ENCODE measurements at regions not wholly inside any gene's neighbourhood (a gene's known extent, or its start where the extent isn't known, plus 50 kb on each side); places are given as distances from the start of the nearest gene placed in this dataset.

DNA sequence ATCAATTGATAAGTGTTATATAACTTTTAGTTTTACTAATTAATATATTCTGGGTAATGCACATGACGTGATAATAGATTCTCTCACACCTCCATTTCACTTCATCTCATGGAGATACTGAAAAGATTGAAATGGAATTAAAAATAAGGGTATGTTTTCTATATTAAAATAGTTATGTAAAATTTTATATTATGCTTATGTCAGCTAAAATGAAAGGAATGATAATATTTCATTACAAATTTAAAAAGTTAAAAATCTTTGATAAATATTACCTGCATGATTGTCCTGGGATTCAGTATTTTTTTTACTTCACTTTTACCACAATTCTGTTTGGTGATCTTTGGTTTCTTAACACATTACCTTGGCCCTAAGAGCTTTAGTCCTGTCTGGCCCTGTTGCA is 823.8 kb upstream of the NRXN1 start:
- no peaks in the 10 kb centered on the region for H4K20me1 ChIP-seq (ENCODE audit: control insufficient read depth, extremely low read depth, insufficient read depth, low read length)
- no peak overlapping the region for H2AFZ ChIP-seq (ENCODE audit: control insufficient read depth, low read length)
- H3K9ac ChIP-seq (ENCODE audit: control insufficient read depth, extremely low read depth, insufficient read depth, low read length), result no peak overlapping the region
- no peak for DNase-seq (ENCODE audit: low read depth, low spot score)
- no peaks in the 10 kb centered on the region for H3K36me3 ChIP-seq (ENCODE audit: control insufficient read depth in 2 of 2, extremely low read depth in 1 of 2, insufficient read depth in 2 of 2, low read length in 2 of 2)
- no peak for FAIRE-seq
- dilution Hi-C loops (cut with MboI; ENCODE audit: extremely low pct_ligation_motif_present, low sequenced_read_pairs), result no loop called here
- no peaks in the 10 kb centered on the region for H3K9me1 ChIP-seq (ENCODE audit: control insufficient read depth, extremely low read depth, insufficient read depth, low read length)
- no peaks in the 10 kb centered on the region for H3K9me3 ChIP-seq (ENCODE audit: control insufficient read depth, low read depth, low read length)
- TF ChIP-seq, protein P1, sequence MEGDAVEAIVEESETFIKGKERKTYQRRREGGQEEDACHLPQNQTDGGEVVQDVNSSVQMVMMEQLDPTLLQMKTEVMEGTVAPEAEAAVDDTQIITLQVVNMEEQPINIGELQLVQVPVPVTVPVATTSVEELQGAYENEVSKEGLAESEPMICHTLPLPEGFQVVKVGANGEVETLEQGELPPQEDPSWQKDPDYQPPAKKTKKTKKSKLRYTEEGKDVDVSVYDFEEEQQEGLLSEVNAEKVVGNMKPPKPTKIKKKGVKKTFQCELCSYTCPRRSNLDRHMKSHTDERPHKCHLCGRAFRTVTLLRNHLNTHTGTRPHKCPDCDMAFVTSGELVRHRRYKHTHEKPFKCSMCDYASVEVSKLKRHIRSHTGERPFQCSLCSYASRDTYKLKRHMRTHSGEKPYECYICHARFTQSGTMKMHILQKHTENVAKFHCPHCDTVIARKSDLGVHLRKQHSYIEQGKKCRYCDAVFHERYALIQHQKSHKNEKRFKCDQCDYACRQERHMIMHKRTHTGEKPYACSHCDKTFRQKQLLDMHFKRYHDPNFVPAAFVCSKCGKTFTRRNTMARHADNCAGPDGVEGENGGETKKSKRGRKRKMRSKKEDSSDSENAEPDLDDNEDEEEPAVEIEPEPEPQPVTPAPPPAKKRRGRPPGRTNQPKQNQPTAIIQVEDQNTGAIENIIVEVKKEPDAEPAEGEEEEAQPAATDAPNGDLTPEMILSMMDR (optimal IDR thresholded peaks at IDR 0.05 in 1 of 3, IDR thresholded peaks at IDR 0.05 in 1 of 3, conservative IDR thresholded peaks at IDR 0.05 in 1 of 3; ENCODE audit: extremely low read depth in 1 of 3, insufficient read depth in 2 of 3, low read length in 3 of 3), result no peak
- TF ChIP-seq EZH2 (IDR thresholded peaks at IDR 0.05; ENCODE audit: low read length), result no peak
- no peak overlapping the region for H3K4me3 ChIP-seq (ENCODE audit: control insufficient read depth in 2 of 3, extremely low read depth in 1 of 3, insufficient read depth in 2 of 3, low read depth in 1 of 3, low read length in 3 of 3)
- no peak overlapping the region for H3K27ac ChIP-seq (ENCODE audit: control insufficient read depth, insufficient read depth, low read length)
- no peaks in the 10 kb centered on the region for H3K4me1 ChIP-seq (ENCODE audit: control insufficient read depth, extremely low read depth, insufficient read depth, low read length)
- no peaks in the 10 kb centered on the region for H3K27me3 ChIP-seq (ENCODE audit: control insufficient read depth, extremely low read depth, insufficient read depth, low read length)
- H3K4me2 ChIP-seq (ENCODE audit: control insufficient read depth, extremely low read depth, insufficient read depth, low read depth, low read length), result no peak overlapping the region
- H3K79me2 ChIP-seq (ENCODE audit: control insufficient read depth, insufficient read depth, low read length), result no peaks in the 10 kb centered on the region

- Histone ChIP-seq H2AFZ (ENCODE audit: control insufficient read depth, low read length) (no peak overlapping the region), H3K79me2 (ENCODE audit: control insufficient read depth, insufficient read depth, low read length) (no peaks in the 10 kb centered on the region), H3K9me3 (ENCODE audit: control insufficient read depth, low read depth, low read length) (no peaks in the 10 kb centered on the region), H3K4me2 (ENCODE audit: control insufficient read depth, extremely low read depth, insufficient read depth, low read depth, low read length) (no peak overlapping the region), H4K20me1 (ENCODE audit: control insufficient read depth, extremely low read depth, insufficient read depth, low read length) (no peaks in the 10 kb centered on the region), H3K4me1 (ENCODE audit: control insufficient read depth, extremely low read depth, insufficient read depth, low read length) (no peaks in the 10 kb centered on the region), H3K9ac (ENCODE audit: control insufficient read depth, extremely low read depth, insufficient read depth, low read length) (no peak overlapping the region), H3K27ac (ENCODE audit: control insufficient read depth, insufficient read depth, low read length) (no peak overlapping the region), H3K4me3 (ENCODE audit: control insufficient read depth in 2 of 3, extremely low read depth in 1 of 3, insufficient read depth in 2 of 3, low read depth in 1 of 3, low read length in 3 of 3) (no peak overlapping the region), H3K36me3 (ENCODE audit: control insufficient read depth in 2 of 2, extremely low read depth in 1 of 2, insufficient read depth in 2 of 2, low read length in 2 of 2) (no peaks in the 10 kb centered on the region), H3K27me3 (ENCODE audit: control insufficient read depth, extremely low read depth, insufficient read depth, low read length) (no peaks in the 10 kb centered on the region), H3K9me1 (ENCODE audit: control insufficient read depth, extremely low read depth, insufficient read depth, low read length) (no peaks in the 10 kb centered on the region)
- DNase-seq (ENCODE audit: low read depth, low spot score), result no peak
- dilution Hi-C loops (cut with MboI; ENCODE audit: extremely low pct_ligation_motif_present, low sequenced_read_pairs), result no loop called here
- FAIRE-seq, result no peak
- TF ChIP-seq, protein P1 (optimal IDR thresholded peaks at IDR 0.05 in 1 of 3, IDR thresholded peaks at IDR 0.05 in 1 of 3, conservative IDR thresholded peaks at IDR 0.05 in 1 of 3; ENCODE audit: extremely low read depth in 1 of 3, insufficient read depth in 2 of 3, low read length in 3 of 3), result no peak
- TF ChIP-seq EZH2 (IDR thresholded peaks at IDR 0.05; ENCODE audit: low read length), result no peak
Measured at GRCh38 chr2:51846796-51847195, 814.9 kb upstream of the NRXN1 start.
